HG03558 (cell line): ENCODE measurements at regions not wholly inside any gene's neighbourhood (a gene's known extent, or its start where the extent isn't known, plus 50 kb on each side); places are given as distances from the start of the nearest gene placed in this dataset.

Experiments
- ATAC-seq: cut with Tn5 transposase; IDR thresholded peaks from one replicate; pipeline ENCODE4 v1.9.1; 2021; ENCODE audit warnings: moderate number of reproducible peaks; ENCODE audit not compliant: unreplicated experiment; ENCODE audit errors: extremely low read depth

DNA sequence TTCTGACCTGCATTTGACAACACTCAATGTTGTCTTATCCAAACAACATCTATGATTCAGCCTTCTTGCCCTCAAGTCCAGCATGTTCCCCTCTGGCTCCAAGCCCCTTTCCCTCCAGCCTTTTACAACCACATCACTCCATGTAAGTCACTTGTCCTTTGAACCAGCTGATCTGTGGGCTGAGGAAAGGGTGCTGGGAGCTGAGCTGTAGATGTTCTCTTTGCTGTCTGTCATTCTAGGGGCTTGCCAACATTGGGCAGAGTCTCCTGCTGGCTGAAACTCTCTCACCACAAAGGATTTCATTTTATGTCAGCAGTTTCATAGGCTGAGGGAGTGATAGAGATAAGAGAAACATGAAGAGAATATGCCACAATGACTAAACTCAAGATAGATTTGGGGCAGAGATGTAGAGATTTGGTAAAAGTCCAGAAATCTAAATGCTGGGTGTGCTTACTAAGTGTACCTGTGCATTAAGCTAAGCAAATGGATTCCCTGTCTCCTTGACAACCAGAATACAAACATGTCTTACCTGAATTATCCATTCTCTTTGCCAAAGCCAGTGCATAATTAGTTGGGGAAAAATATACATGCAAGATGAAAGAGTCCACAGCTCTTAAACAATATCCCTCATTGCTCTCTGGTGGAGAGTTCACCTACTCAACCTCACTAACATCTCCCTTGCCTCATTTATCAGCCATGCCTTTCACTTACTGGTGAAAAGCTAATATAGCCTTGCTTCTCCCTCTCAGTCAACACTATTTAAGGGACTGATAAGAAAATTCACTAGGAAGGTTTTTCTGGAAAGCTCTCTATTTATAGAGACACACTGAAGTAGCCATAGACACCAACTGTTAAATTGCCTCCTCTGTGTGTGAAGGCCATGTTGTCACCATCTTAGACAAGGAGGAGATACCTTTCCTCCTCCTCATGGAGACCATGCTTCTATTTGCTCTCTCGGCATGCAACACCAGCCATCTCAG, 175.5 kb upstream of the SERP2 start:
- peak; percentile 77 for ATAC-seq

DNA sequence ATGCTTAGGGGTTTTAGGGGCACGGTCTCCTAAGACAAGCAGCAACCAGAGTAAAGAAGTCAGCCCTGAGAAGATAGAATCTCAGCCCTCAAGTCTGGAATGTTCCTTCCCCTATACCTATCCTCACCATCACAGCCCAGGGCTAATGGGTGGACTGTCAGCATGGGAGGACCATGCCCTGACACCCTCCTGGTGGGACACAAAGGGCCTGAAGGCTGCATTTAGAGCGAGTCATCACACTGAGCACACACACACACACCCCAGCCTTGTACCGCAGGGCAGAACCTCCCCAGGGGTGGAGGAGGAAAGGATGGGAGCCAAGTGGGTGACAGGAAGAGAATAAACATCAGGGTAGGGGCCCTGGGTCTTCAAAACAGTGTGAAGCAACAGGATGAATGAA, 174.8 kb upstream of the SERP2 start:
- no peak for ATAC-seq

DNA sequence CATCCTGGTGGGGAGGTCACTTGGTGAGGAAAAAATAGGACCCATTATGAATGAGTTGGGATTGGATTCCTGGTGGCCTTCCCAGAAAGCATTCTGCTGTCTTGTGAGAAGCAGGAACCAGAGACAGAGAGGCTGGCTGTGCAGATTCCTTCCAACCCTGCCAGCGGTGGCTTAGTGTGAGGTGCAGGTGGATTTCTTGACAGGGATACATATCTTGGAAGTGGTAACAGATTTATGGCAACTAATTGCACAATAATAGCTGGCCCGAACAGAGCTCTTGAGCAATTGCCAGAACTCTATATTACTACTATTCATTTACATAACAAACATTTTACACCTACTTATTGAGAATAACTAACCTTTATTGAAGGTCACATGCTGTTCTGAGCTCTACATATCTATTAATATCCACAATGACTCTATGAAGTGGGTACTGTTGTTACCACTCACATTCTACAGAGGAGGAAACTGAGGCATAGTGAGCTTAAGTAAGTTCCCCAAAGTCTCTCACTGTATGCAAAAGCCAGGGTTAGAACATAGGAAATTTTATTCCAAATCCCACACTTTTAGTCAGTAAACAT, 173.9 kb upstream of the SERP2 start:
- ATAC-seq: no peak

DNA sequence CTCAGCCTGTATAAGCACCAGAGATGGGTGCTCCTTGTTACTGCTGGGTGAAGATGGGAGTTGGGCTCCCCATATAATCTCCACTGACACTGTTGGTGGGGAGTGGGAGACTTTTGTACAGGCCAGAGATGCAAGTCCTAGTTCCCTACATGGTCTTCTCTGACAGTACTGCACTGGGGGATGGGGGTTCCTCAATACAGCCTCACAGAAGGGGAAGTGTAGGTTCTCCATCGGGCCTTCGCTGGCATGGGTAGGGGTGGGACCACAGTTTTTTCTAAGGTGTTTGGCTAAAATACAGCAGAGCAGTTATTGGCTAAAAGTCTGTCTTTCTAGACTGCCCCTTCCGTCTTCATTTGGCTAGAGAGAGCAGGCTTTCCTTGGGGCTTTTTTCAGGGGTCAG, 167.2 kb upstream of the SERP2 start:
- no peak for ATAC-seq

DNA sequence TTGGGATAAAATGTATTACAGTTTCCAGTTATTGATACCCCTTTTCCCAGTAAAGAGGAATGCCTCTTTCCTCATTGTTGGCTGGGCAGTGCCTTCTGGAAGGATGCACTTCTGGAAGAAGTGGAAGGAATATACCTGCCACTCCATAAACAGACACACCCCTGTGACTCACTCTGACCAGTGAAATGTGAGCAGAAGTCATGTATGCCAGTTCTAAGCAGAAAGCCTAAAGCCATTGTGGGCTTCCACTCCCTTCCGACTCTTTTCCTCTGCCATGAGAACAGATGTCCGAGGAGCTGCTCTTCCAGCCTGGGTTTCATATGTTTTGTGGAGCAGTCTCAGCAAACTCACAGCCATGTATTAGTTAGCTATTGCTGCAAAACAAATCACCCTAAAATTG, 166.1 kb upstream of the SERP2 start:
- no peak for ATAC-seq

DNA sequence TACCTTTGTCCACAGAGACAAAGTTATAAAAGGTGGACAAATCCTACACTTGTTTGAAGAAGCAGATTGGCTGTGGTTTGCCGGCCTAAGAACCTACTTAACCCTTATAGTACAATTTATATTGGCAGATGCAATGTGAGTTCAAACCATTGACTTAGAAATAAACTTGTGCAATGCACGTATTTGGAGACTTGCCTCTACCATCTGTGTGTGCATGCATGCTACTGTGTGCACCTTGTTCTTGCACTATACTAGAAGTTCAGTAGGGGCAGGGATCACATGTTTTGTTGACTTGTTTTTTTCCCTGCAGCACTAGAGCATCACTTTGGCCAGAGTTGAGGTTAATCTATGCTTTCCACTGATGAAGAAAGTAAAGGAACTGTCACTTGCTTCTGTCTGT, 163.1 kb upstream of the SERP2 start:
- ATAC-seq: no peak

DNA sequence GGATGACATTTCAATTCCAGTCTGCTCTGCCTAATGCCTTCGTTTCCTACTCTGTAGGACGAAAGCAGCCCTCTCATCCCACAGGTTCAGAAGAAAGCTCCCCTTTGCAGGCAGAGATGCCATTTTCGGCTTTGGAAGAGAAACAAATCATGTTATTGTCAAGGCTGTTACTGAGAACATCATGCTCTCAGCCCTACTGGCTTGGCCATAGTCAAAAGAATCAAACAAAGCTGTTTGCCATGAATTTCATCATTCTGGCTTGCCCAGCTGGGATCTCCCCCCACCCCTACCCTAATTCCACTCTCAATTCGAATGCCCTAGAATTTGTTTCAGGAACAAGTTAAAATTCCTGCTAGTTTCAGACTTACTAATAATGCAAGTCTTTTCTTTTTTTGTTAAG, 162.3 kb upstream of the SERP2 start:
- ATAC-seq: no peak

DNA sequence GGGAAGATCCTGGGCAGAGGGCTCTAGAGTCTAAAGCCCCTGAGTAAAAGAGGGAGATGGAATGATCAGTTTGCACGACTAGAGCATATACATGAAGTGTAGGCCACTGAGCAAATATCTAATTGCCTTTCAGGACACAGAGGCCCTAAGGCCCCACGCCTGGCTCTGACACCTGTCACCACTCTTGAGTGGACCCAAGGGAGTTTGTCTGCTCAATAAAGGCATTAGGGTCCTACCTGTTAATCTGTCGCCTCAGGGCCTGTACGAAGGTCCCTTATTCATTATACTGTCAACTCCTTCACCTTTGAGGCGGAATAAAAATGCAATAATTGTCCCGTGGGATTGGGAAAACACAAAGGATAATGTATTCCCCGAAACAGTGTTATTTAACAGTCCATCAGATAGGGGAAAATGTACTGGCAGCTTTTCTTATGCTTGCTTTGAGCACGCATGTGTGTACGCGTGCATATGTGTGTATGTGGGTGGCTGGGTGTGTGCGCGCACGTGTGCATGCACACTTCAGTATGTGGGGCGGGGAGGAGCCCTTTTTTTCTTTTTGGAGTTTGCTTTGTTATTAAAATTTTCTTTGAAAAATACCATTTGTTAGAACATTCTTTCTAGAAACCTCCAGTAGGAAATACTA, 161.8 kb upstream of the SERP2 start:
- ATAC-seq: no peak

DNA sequence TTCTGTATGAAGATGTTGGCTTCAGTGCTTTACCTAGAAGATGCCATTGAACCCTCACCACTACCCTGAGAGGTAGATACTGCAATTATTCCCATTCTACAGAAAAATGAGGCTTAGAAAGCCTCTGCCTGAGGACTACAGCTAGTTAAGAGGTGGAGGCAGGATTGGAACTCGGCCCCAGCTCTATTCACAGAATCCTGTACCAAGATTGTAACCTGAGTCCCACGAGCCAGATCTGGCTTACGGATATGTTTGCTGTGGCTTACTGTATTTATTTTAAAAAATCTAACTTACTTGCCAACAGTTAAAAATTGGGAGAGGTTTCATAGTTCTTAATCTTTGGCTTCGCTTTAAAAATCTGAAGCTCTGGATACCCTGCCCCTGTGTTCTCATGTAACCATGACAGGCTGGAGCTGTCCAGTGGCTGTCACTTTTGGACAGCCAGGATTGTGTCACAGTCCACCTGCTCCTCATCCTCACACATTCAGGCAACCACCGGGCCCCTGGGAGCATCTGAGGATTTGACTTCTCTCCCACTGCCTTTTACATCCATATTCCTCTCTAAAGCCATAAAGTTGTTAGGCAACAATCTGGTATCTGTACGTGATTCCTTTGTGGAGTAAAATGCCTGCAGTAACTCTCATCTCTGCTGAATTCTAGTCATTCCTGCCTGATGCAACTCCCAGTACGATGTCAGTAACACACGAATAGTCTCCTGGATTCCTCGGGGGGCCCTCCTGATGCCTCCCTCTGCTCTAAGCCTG, 160.8 kb upstream of the SERP2 start:
- no peak for ATAC-seq

DNA sequence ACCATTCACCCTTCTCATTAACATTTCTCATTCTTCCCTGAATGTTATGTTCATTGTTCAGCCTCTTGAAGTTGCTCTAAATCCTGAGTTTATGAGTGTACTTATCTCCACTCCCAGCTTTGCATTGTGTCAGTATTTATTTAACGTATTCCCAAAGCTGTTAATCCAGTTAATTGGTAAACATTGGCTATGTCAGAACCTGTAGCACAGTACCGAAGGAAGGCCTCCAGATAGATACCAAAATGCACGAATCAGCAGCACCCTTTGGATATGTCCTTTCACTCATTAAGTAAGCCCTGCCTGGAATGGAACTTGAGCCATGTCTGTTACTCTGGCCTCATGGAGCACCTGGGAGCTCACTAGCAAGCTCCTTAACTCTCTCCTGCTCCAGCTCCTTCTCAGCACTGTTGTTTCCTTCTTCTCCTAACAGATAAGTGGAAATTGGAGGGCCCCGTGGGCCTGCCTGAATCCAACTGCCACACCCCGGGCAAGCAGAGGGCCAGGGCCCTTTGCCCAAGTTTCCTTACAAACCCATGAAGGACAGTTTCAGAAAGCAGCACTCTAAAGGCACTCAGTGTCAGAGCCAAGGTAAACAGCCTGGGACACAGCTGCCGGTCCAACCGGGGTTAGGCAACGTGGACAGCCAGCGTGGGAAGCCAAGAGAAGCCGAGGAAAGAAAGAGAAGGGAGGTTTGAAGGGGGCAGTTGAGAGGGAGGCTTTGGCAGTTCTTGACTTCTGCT, 155.0 kb upstream of the SERP2 start:
- no peak for ATAC-seq

DNA sequence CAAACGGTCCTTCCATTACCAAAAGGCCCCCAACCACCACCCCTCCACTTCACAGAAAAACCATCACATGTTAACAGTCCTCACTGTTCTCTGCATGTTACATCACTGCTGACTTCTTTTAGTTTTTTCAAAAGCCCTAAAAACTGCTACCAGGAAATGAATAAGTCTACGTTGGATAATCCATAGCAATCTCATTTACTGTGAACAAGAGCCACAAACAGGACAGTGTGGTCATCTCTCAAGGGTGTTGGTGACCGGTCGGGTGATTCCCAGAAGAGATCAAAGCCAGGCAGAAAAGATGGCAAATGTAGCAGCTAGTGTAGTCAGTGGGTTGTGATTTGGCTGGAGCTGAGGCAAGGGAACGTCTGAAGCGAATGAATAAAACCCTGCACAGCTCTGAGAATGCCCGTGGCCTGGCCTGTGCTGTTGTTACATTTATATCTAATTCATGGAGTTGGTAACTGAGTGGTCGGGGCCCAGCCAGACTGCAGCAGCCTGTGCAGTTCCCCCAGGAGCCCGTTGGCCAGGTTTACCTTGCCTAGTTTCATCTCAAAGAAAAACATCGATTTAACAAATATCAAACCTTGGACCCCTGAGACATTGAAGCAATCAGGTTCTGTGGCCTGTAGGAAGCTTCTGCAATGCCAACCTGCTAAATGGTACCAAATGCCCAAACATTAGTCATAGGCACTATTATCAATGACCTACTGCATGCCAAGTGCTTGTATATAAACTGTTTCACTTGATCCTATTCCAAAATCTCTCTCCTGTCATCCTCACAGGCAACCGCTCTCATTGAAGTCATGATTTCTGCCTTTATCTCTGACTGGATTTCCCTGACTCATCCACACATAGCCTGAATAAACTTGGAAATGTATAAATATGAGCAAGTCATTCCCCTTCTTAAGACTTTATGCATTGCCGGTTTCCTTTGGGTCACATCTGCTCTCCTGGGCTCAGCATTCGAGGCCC, 153.8 kb upstream of the SERP2 start:
- ATAC-seq: no peak

DNA sequence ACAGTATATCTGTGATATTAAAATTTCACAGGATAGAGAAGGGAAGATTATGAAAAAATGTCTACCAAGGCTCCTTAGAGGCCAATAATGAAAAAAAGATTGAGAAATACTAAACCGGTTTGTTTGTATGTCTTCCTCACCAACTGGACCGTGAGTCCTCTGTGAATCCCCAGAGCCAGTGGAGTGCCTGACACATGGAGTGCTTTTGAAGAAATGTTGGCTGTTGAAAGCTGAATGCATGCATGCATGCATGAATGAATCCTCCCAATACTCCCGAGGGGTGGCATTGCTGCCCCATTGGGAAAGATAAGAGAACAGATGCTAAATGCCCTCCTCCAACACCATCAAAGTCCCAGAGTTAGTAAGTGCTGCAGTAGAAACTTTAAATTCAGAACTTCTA, 152.7 kb upstream of the SERP2 start:
- no peak for ATAC-seq

DNA sequence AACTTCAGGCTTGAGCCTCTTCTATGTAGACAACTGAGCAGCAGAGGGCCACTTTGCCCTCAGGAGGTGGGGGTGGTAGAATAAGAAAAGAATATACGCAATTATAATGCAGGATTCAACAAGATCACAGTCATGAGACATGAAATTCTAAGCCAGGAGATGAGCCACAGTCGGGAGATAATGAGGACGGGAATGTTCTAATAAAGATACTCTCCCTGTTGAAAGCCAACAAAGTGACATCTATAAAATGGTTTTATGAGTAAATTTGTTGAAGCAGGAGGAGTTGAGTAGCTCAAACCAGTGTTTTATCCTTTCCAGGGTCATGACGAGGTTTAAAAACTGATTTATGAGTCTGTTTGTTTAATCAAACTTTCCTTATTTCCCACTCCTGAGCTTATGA, 152.0 kb upstream of the SERP2 start:
- ATAC-seq: no peak

DNA sequence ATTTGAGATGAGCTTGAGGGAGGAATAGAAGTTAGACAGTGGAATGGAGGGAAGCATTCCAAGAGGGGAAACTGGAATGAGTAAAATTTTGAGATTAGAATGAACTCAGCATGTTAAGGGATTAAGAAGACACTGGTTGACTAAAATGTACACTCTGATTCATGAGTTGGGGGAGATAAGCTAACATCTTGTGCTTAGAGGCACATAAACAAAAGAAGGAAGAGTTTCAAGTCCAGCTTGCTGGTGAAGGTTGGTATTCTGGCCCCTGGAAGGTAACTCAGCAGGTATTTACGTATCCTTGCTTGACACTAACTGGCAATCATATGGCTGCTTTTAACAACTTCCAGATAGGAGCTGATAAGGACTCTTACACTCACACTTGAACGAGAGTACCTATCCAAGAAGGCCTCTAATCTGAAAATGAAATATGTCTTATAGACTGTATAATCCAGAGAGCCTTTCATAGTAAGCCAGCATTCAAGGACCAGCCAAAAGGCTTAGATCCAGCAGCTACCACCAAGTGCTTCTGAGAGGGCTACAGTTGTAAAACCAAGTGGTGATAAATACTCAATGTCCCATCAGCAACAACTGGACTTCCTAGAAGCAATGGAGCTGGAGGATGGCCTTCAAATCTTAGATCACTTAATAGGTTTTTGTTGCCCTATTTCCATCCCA, 149.7 kb upstream of the SERP2 start:
- ATAC-seq: no peak

DNA sequence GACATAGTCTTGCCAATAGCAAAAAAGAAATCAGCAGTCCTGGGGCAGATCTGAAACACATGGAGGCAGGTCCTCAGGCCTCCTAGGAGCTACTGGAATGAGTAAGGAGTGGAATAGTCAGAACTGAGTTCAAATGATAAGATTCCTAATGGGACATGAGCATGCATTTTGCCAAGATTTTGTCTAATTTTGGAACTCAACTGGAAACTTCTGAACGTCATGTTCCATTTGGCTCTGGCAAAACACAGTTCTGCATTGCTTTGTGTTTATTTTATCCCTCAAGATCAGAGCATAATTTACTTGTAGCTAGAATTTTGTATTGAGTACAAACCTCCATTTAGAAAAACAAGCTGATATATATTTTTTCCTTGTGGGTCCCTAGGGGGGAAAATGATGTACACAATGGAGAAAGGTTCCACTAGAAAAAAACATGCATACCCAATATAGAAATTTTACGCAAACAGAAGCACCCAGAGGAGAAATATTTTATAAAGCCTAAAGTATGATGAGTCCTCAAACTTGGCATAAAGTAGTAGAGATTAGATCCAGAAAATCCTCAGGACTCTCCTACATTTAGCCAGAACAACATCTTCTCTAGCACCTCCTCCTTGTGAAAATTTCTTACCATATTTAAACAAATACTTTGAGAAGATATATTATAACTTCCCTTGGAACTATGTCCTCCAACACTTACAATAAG, 149.0 kb upstream of the SERP2 start:
- no peak for ATAC-seq

DNA sequence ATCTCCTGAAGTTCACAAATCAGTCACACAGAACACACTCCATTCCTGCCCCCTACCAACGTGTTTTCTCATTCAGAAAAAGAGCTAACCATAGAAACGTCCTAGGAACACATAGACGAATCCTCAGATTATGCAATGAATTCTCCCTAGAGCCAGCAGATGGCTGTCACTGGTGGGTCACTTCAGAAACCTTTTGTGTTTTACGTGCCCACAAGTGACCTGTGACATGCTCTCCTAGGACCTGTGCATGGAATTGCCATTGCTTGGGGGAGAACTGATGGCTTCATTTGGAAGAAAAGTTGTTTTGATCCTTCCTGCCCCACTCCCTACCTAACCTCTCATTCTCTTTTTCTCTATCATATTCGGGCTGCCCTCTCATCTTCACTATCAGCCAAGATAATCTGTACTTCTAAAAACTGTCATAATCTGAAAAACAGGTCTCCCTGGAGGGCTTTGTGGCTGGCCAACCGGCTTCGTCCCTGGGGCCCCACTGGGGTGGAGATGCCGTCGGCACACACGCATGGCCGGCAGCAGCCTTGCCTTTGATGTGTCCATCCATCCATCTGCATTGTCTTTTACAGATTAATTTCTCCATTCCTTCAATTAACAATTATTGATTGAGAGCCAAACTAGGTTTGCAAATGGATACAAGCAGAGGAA, 144.1 kb upstream of the SERP2 start:
- no peak for ATAC-seq

DNA sequence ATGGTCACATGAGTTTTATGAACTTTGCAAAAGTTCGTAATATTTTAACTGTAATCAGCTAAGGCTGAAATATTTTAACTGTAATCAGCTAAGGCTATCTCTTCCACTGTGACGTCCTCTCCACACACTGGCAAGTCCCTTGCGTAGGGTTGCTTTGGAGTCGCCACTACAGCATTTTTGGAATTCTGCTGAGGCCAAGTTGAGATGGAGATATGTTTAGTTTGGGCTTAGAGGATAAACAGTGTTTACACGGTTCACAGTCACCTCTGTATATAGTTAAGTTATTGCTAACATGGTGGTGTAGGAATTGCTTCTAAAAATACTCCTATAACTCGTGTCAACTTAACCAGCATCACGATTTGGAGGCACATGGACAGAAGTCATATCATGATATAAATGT, 143.6 kb upstream of the SERP2 start:
- ATAC-seq: no peak
